ENCODE measurements at regions not wholly inside any gene's neighbourhood (a gene's known extent, or its start where the extent isn't known, plus 50 kb on each side); places are given as distances from the start of the nearest gene placed in this dataset.

- DNase-seq (ENCODE audit: low read depth, low spot score), result no peak
These were observed 60.1 kb upstream of the ARID5B start for GRCh38 chr10:61841338-61841875.

- no peak for DNase-seq (ENCODE audit: low read depth, low spot score)
These were observed 58.6 kb upstream of the ARID5B start for GRCh38 chr10:61842755-61843497.

- DNase-seq (ENCODE audit: low read depth, low spot score), result no peak
These were observed 57.2 kb upstream of the ARID5B start for GRCh38 chr10:61844116-61844822.

GRCh38 chr10:61845196-61845949 lies 56.1 kb upstream of the ARID5B start:
- DNase-seq (ENCODE audit: low read depth, low spot score), result no peak

GRCh38 chr10:61845950-61846268 lies 55.6 kb upstream of the ARID5B start:
- DNase-seq (ENCODE audit: low read depth, low spot score), result no peak

GRCh38 chr10:61846370-61847031 lies 55.0 kb upstream of the ARID5B start:
- no peak for DNase-seq (ENCODE audit: low read depth, low spot score)

GRCh38 chr10:61847087-61847486 lies 54.4 kb upstream of the ARID5B start:
- DNase-seq (ENCODE audit: low read depth, low spot score), result no peak

- no peak for DNase-seq (ENCODE audit: low read depth, low spot score)
These were observed 53.9 kb upstream of the ARID5B start for GRCh38 chr10:61847640-61848039.

GRCh38 chr10:61850376-61850775 lies 51.1 kb upstream of the ARID5B start:
- DNase-seq (ENCODE audit: low read depth, low spot score), result no peak
